GM12872 (cell line): ENCODE measurements at regions not wholly inside any gene's neighbourhood (a gene's known extent, or its start where the extent isn't known, plus 50 kb on each side); places are given as distances from the start of the nearest gene placed in this dataset.

Source experiments
- TF ChIP-seq, protein P1 (sequence below): IDR thresholded peaks from 3 replicates; pipeline ENCODE4 v1.5.1; 2011; ENCODE audit warnings: low read depth, mild to moderate bottlenecking, low read length, moderate library complexity; ENCODE audit not compliant: insufficient read depth

DNA sequence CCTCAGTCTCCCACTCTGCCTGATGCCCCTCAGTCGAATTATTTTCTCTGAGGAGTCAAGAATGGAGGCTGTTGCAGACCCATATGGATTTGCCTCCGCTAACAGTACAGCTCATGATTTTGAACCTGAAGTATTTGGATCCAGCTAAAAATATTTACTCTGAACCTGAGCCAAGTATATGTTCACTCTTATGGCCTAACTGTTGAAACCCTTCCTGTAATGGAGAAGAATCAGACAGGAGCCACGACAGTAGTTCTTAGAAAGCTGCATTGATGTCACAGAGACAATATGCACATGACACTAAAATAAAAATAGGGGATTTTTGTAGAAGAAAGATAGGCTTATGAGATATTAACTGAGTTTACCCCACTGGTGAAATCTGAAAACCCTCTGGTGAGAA, 1128.3 kb upstream of the FLRT2 start:
- TF ChIP-seq, protein P1, sequence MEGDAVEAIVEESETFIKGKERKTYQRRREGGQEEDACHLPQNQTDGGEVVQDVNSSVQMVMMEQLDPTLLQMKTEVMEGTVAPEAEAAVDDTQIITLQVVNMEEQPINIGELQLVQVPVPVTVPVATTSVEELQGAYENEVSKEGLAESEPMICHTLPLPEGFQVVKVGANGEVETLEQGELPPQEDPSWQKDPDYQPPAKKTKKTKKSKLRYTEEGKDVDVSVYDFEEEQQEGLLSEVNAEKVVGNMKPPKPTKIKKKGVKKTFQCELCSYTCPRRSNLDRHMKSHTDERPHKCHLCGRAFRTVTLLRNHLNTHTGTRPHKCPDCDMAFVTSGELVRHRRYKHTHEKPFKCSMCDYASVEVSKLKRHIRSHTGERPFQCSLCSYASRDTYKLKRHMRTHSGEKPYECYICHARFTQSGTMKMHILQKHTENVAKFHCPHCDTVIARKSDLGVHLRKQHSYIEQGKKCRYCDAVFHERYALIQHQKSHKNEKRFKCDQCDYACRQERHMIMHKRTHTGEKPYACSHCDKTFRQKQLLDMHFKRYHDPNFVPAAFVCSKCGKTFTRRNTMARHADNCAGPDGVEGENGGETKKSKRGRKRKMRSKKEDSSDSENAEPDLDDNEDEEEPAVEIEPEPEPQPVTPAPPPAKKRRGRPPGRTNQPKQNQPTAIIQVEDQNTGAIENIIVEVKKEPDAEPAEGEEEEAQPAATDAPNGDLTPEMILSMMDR, result no peak

DNA sequence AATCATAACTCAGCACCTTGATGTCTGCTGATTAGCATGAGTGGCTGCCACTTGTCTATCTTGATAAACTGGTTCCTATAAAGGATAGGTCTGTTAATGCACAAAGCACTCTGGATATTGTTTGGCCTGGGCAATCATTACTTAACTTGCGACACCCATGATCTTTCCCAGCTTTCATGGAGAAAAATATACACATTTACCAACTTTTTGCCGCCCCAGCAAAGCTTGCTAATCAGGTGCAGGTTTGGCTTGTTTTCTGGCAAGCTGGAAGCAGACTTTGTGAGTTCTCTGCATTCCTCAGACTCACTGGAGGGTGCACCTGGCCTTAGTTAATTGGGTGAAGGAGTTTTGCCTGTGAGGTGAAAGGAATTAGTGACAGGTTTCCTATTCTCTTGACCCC, 1126.4 kb upstream of the FLRT2 start:
- TF ChIP-seq, protein P1, result no peak

DNA sequence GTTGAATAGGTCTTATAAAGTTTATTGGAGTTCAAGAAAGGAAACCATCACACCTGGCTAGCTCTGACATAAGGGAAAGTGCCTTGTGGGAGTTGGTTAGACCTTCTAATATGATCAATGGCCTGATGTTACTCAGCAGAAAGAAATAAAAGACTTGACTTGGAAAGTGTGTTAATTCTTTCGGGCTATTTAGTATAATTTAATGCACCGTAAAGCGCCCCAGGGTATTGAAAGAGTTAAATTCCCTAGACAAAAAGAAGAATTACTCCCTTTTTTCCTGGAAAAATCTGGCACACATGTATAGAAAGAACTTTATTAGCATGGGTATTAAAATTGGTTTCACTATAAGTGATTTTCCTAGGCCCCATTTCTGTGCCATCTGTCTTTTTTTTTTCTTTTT, 1125.7 kb upstream of the FLRT2 start:
- TF ChIP-seq, protein P1, result no peak

DNA sequence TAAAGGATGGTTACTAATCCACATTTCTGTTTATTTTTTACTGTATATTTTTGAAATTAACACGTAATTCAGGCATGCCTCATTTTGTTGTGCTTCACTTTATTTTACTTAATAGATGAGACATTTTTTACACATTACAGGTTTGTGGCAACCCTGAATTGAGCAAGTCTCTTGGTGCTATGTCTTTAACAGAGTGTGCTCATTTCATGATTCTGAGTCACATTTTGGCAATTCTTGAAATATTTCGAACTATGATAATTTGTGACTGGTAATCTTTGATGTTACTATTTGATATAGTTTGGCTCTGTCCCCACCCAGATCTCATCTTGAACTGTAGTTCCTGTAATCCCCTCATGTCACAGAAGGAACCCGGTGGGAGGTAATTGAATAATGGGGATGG, 1120.5 kb upstream of the FLRT2 start:
- TF ChIP-seq, protein P1, result no peak

DNA sequence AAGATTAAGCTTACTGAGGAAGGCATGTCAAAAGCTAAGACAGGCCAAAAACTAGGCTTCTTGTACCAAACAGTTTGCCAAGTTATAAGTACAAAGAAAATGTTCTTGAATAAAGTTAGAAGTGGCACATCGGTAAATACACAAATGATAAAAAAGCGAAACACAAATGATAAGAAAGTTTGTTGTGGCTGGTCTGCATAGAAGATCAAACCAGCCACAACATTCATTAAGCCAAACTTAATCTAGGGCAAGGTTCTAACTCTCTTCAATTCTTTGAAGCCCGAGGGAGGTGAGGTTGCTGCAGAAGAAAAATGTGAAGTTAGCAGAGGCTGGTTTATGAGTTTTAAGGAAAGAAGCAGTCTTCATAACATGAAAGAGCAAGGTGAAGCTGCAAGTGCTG, 1119.6 kb upstream of the FLRT2 start:
- TF ChIP-seq, protein P1, result no peak

DNA sequence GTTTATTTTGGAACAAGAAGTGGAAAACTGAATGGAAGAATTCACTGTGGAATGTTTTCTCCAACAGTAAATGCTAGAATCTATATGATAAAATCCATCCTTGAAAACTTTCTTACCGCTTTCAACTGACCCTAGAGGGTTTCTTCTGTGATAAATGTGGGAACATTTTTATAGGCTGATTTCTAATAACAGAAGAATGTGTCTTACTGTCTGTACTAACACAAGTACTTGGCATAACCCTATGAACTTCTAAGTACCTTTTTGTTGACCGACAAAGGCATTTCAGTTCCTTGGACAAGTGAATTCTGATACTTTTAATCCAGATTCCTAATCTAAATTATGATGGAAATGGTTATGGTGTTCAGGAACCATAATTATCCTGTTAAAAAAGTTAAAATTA, 1109.7 kb upstream of the FLRT2 start:
- TF ChIP-seq, protein P1, result no peak

DNA sequence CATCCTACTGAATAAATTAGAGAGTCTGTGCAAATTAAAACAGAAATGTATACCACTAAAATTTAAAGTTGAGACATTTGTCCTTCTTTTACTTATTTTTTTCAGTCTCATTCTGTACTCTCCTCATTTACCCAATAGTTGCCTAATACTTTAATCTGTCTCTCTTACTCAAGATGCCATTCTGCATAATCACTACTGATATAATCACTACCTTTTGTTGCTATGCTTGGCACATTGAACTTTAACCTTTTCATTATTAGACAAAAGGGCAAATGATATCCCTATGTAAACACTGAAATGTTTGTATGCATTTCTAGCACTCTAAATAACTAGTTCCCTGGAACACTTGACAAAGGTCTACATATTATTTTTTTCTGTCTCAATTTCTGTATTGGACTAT, 1108.3 kb upstream of the FLRT2 start:
- TF ChIP-seq, protein P1, result no peak

DNA sequence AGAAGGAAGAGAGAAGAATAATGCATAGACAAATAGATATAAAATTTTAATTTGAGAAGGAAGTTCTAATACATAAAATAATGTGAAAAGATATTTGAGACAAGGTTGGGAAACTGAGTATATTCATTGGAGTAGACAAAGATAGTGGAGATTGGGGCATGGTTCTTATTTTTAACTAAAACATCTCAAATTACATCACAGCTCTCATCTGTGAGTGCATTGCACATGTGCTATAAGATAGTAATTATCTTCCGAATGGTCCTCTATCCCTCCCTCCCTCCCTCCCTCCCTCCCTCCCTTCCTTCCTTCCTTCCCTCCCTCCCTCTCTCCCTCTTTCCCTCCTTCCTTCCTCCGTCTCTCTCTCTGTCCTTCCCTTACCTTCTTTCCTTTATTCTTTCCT, 1104.0 kb upstream of the FLRT2 start:
- TF ChIP-seq, protein P1, result no peak
